Fibroblast of lung (primary cell): ENCODE measurements at regions not wholly inside any gene's neighbourhood (a gene's known extent, or its start where the extent isn't known, plus 50 kb on each side); places are given as distances from the start of the nearest gene placed in this dataset.

ENCODE experiments used
- DNase-seq, 2 donors: peaks; one replicate each; pipeline versions ENCODE4 v3.0.0 to v3.0.0-alpha.2; 2010; ENCODE audit warnings: low read depth in 2 of 2
- H2AFZ ChIP-seq: 2 replicates; pipeline ENCODE4 v1.5.1; 2012; ENCODE audit warnings: low read length, control low read depth, inconsistent platforms
- H3K27ac ChIP-seq: 2 replicates; pipeline ENCODE4 v1.5.1; 2011; ENCODE audit warnings: low read length, control low read depth; ENCODE audit not compliant: insufficient read depth
- H3K27me3 ChIP-seq: 2 replicates; pipeline ENCODE4 v1.5.1; 2011; ENCODE audit warnings: mild to moderate bottlenecking, low read length; ENCODE audit not compliant: control insufficient read depth, insufficient read depth
- H3K36me3 ChIP-seq: 2 replicates; pipeline ENCODE4 v1.5.1; 2011; ENCODE audit warnings: low read length; ENCODE audit not compliant: control insufficient read depth, insufficient read depth
- H3K4me1 ChIP-seq: 2 replicates; pipeline ENCODE4 v1.5.1; 2011; ENCODE audit warnings: low read length; ENCODE audit not compliant: control insufficient read depth, insufficient read depth; ENCODE audit errors: extremely low read depth
- H3K4me2 ChIP-seq: 2 replicates; pipeline ENCODE4 v1.5.1; 2011; ENCODE audit warnings: low read length, control low read depth; ENCODE audit not compliant: insufficient read depth; ENCODE audit errors: extremely low read depth
- H3K4me3 ChIP-seq, 4 experiments: fragments of 200-600 bp in 1 of 4; sonication (generic) in 1 of 4; replicated peaks in 1 of 4; 2 replicates each; pipeline ENCODE4 v1.5.1; 2011 to 2016; ENCODE audit warnings: low read length in 4 of 4, low read depth in 3 of 4, mild to moderate bottlenecking in 3 of 4, control low read depth in 2 of 4, inconsistent platforms in 1 of 4, mixed read lengths in 1 of 4; ENCODE audit not compliant: insufficient read depth in 1 of 4; ENCODE audit errors: control extremely low read depth in 1 of 4
- H3K79me2 ChIP-seq: 2 replicates; pipeline ENCODE4 v1.5.1; 2012; ENCODE audit warnings: mild to moderate bottlenecking, low read length, inconsistent platforms; ENCODE audit not compliant: control insufficient read depth, insufficient read depth
- H3K9ac ChIP-seq: 2 replicates; pipeline ENCODE4 v1.5.1; 2011; ENCODE audit warnings: mild to moderate bottlenecking, low read length, control low read depth; ENCODE audit not compliant: insufficient read depth
- H3K9me3 ChIP-seq: 2 replicates; pipeline ENCODE4 v1.5.1; 2012; ENCODE audit warnings: low read depth, low read length; ENCODE audit not compliant: control insufficient read depth, insufficient read depth
- H4K20me1 ChIP-seq: 2 replicates; pipeline ENCODE4 v1.5.1; 2011; ENCODE audit warnings: low read length; ENCODE audit not compliant: control insufficient read depth, insufficient read depth; ENCODE audit errors: extremely low read depth
- EZH2 ChIP-seq: IDR thresholded peaks from 2 replicates; pipeline ENCODE4 v1.5.1; 2012; ENCODE audit warnings: low read length, control low read depth, mild to moderate bottlenecking; ENCODE audit errors: missing control alignments
- TF ChIP-seq, protein P1 (sequence below), 2 donors: IDR thresholded peaks in 1 of 2; conservative IDR thresholded peaks in 1 of 2; 1 replicate in 1 of 2; 2 replicates in 1 of 2; pipeline ENCODE4 v1.5.1; 2011 to 2012; ENCODE audit warnings: low read length in 2 of 2, control low read depth in 1 of 2, inconsistent platforms in 1 of 2, low read depth in 1 of 2, mild to moderate bottlenecking in 1 of 2

DNA sequence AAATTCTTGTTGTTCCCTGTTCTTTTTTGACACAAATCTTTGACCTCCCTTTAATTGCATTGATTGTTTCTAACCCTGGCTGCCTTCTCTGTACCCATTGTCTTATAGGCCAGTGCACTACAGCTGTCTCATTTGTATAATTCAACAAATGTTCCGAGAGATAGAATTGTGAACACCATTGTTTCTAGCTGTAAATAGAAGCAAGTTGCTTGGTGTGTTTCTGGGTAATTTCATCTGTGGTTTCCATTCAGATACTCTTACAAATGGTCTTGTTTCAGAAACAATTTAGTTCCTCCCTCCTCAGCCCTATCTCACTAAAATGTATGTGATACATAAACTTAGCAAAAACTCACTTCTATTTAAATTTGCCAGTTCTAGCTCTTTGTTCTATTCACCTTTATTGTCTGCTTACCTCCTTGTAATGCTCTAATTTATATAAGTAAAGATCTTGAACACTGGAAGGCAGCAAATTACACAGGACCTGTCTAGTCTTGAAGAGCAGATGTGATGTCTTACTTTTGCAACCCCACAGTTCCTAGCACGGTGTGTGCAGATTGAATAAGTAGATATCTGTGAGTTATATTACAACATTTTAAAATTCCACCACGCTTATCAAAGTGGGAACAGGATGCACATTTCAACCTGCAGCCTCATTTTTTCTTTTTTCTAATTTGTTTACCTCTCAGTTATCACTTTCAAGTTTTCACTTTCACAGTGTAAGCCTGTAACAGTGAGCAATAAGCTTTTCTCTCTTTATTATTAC lies 515.6 kb upstream of the ZP4 start:
- H3K79me2 ChIP-seq, result no peaks in the 10 kb centered on the region
- no peak for DNase-seq
- no peak overlapping the region for H3K27ac ChIP-seq
- H3K9me3 ChIP-seq, result no peaks in the 10 kb centered on the region
- no peak overlapping the region for H3K4me3 ChIP-seq
- H3K36me3 ChIP-seq, result no peaks in the 10 kb centered on the region
- no peaks in the 10 kb centered on the region for H3K4me1 ChIP-seq
- H4K20me1 ChIP-seq, result no peaks in the 10 kb centered on the region
- no peaks in the 10 kb centered on the region for H3K27me3 ChIP-seq
- no peak overlapping the region for H2AFZ ChIP-seq
- TF ChIP-seq EZH2, result no peak
- TF ChIP-seq, protein P1, sequence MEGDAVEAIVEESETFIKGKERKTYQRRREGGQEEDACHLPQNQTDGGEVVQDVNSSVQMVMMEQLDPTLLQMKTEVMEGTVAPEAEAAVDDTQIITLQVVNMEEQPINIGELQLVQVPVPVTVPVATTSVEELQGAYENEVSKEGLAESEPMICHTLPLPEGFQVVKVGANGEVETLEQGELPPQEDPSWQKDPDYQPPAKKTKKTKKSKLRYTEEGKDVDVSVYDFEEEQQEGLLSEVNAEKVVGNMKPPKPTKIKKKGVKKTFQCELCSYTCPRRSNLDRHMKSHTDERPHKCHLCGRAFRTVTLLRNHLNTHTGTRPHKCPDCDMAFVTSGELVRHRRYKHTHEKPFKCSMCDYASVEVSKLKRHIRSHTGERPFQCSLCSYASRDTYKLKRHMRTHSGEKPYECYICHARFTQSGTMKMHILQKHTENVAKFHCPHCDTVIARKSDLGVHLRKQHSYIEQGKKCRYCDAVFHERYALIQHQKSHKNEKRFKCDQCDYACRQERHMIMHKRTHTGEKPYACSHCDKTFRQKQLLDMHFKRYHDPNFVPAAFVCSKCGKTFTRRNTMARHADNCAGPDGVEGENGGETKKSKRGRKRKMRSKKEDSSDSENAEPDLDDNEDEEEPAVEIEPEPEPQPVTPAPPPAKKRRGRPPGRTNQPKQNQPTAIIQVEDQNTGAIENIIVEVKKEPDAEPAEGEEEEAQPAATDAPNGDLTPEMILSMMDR (conservative IDR thresholded peaks at IDR 0.05 in 1 of 2, IDR thresholded peaks at IDR 0.05 in 1 of 2; ENCODE audit: low read depth in 1 of 2, low read length in 2 of 2), result no peak
- no peak overlapping the region for H3K9ac ChIP-seq
- no peak overlapping the region for H3K4me2 ChIP-seq

GRCh38 chr1:238404921-238405320 lies 514.2 kb upstream of the ZP4 start:
- Histone ChIP-seq H3K27me3 (no peaks in the 10 kb centered on the region), H3K36me3 (no peaks in the 10 kb centered on the region), H3K4me3 (no peak overlapping the region), H3K4me1 (no peaks in the 10 kb centered on the region), H2AFZ (no peak overlapping the region), H3K9ac (no peak overlapping the region), H3K27ac (no peak overlapping the region), H3K9me3 (no peaks in the 10 kb centered on the region), H3K4me2 (no peak overlapping the region), H3K79me2 (no peaks in the 10 kb centered on the region), H4K20me1 (no peaks in the 10 kb centered on the region)
- DNase-seq, result no peak
- no peak for TF ChIP-seq EZH2
- TF ChIP-seq, protein P1 (conservative IDR thresholded peaks at IDR 0.05 in 1 of 2, IDR thresholded peaks at IDR 0.05 in 1 of 2; ENCODE audit: low read depth in 1 of 2, low read length in 2 of 2), result no peak

- Histone ChIP-seq H3K9ac (no peak overlapping the region), H3K27me3 (no peaks in the 10 kb centered on the region), H3K27ac (no peak overlapping the region), H3K36me3 (no peaks in the 10 kb centered on the region), H3K79me2 (no peaks in the 10 kb centered on the region), H3K4me3 (no peak overlapping the region), H3K9me3 (no peaks in the 10 kb centered on the region), H3K4me2 (no peak overlapping the region), H3K4me1 (no peaks in the 10 kb centered on the region), H4K20me1 (no peaks in the 10 kb centered on the region), H2AFZ (no peak overlapping the region)
- no peak for TF ChIP-seq EZH2
- TF ChIP-seq, protein P1 (conservative IDR thresholded peaks at IDR 0.05 in 1 of 2, IDR thresholded peaks at IDR 0.05 in 1 of 2; ENCODE audit: low read depth in 1 of 2, low read length in 2 of 2), result no peak
- DNase-seq, result peak in 1 of 2 donors; percentile 84
Observed at GRCh38 chr1:238404481-238404880, 513.8 kb upstream of the ZP4 start.
